Right lung (tissue), 2 donors: ENCODE measurements at regions not wholly inside any gene's neighbourhood (a gene's known extent, or its start where the extent isn't known, plus 50 kb on each side); places are given as distances from the start of the nearest gene placed in this dataset.

ENCODE experiments used
- DNase-seq, 2 donors: peaks; one replicate each; pipeline ENCODE4 v3.0.0-alpha.2; 2013

DNA sequence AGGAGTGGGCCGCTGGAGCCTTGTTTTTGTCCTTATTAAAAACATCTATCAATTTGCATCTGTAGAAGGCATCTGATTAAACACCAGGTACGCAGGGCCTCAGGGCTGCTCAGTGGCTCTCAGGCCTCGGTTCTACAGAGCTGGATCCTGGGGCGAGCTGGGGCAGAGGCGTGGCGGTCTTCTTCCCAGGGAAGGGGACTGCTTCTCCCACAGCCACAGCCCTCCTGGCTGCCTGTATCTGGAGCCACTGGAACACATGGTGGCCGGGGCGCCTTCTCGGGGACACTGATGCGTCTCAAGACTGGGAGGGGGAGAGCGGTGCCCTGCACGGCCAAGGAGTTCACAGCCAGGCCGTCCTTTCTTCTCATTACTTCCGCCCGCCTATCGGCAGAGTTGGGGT, 1178.2 kb downstream of the BRD1 start:
- no peak for DNase-seq

DNA sequence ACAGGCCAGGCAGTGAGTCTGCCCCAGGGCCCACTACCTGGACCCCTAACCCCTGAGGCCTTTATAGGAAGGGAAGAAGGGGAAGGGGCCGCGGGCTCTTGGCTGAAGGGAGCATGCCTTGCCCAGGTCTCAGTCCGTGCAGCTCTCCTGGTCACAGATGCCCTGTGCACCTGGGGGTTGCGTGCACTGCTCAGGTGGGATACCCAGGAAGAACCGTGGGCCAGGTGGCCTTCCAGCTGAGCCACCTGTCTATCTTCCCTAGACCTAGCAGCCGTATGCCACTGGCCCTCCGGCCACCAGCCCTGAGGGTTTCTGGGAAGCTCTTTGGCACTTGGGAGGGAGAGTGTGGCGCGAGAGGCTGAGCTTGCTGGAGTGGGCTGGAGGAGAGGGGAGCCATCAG, 1178.6 kb downstream of the BRD1 start:
- DNase-seq: no peak

DNA sequence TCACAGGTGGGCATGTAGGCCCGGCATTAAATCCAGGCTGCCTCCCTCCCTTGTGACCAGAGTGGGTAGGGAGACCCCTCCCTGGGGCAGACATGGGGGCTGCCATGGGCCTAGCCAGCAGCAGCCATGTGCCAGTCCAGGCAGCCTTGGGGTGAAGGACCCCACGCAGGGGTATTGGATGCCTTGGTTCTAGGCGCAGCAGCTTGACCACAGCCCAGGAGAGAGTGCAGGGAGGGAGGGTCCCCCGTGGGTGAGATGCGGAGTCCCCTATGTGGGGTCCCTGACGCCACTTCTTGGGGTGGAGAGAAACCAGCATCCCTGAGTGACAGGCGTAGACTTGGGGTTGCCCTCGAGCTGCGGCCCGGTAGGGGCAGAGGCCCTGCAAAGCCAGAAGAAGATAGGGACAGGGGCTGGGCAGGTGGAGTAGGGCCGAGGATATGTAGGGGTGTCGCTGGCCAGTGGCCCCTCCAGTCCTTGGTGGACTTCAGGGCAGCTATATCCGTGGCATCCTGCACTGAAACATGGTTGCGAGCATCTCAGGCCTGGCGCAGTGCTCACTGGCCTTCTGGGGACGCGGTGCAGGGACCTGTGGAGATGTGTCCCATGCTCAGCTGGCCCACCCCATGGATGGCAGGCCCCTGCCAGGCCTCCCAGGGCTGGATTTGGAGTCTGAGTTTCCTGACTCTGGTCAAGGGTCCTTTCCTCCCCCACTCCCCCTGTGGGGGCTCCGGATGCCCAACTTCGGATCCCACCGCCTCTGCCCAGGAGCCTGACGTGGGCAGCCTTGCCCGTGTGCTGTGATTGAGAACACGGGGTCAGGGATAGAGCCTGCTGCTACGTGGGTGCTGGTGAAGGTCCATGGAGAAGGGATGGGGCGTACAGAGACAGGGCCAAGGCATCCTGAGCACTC, 1179.8 kb downstream of the BRD1 start:
- DNase-seq: no peak

DNA sequence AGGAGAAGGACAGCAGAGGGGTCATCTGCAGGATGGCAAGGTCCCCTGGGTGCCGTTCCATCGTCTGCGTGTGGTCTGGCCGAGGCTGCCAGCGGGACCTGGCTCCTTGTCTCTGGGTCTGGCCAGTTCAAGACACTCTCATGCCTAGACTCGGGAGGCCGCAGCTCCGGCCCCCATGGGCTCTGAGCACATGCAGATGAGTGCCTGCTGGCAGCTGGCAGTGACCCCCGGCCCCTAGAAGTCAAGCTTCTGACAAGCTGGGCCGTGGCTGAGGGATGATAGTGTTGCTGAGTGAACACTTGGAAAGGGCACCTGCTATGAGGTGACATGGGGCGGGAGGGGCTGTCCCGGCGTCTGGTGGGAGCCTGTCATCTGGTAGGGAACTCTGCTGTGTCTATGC, 1180.6 kb downstream of the BRD1 start:
- DNase-seq: no peak

DNA sequence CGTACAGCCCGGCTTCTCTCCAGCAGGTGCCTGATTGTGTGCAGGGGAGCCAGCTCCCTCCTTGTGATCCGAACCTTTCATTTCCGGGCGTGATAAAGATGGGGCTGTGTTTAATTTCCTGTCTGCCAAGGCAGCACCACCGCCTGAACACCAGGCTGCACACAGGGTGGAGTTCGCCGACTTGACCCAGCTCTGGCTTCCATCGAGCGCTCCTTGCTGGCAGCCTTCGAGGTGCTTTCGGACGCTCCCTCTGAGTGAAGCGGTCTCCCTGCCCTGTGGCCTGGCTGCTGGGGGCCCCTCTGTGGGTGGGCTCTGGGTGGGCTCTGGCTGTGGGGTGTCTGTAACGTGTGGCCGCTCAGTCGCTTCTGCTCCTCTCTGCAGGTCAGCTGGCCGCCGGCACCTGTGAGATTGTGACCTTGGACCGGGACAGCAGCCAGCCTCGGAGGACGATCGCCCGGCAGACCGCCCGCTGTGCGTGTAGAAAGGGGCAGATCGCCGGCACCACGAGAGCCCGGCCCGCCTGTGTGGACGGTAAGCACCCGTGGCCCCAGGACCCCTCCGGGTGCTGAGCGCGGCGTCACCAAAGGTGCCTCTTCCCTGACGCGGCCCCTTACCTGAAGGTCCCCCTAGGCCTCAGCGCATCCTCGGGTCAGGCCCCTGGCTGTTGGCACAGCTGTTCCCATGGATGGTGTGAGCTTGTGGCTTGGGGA, 1181.3 kb downstream of the BRD1 start:
- DNase-seq: no peak

DNA sequence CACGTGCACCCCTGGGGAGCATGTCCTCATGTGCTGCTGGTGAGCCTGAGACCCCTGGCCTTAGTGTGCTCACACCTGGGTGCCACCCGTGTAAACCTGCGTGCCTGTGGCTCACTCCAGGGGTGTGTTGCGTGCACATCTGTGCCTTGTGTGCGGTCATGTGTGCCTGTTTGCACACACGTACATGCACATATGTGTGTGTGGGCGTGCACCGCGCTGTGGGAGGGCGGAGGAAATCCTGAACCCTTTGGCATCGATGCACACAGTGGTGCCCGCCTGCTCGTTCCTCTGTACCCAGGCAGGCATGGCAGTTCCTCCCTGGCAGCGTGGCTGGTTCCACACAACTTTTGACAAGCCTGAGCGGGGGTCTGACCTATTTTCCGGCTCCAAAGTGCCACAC, 1181.9 kb downstream of the BRD1 start:
- no peak for DNase-seq

DNA sequence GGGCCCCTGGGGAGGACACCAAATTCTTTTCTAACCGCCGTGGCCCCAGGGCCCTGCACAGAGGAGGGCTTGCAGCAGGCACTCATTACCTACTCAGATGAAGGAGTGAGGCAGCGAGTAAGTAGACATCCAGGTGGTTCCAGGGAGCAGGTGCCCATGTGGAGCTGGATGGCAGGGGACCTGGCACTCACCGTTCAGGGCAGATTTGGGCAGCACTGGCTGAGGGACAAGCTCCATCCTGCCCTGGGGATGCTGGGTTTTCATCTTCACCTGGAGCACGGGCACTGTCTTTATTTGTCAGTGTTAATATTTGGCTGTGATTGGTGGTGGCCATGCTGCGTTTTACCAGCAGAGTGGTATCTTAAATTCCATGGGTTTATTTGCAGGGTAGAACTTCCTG, 1182.7 kb downstream of the BRD1 start:
- DNase-seq: no peak

DNA sequence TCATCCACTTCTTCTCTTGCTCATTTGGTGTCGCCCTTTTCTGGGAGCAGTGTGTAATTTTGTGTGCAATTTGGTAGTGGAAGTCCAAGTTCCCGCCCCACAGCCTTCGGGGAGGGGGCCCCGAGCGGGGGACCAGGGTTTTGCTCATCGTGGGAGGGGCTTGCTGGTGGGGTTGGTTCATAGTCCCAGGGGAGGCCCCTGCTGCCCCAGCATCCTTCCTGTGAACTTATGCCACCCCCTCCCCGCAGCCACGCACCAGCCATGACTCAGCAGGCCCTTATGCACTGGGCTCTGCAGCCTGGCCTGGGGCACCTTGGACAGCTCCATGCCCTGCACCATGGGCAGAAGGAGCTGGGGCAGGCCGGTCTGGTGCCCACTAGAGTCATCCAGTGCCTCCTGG, 1183.6 kb downstream of the BRD1 start:
- no peak for DNase-seq

DNA sequence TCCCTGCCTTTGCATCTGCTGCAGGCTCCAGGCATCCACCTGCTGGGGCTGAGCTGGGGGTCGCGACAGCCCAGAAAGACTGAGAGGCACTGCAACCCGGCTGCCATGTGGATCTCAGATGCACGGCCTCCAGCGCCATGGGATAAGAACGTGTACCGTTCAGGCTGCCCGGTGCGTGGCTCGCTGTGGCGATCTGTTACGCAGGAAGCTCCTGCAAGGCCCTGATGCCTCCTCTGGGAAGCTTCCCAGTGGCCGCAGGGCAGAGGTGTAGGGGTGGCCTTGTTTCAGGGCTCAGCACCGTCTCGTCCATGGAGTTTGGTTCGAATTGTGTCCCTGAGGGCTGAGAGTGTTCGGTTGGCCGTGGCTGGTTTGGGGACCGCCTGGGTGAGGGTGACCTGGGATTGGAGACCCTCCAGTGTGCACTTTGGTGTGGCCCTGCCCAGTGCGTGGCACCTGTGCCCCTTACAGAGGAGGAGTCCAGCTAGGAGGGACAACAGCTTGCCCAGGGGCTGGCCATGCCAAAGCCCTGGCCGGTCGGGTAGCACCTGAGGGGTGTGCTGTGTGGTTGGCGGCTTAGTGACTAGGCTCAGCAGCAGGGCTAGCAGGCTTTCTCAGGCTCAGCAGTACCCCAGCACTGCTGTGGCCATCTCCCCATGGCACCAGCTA, 1184.5 kb downstream of the BRD1 start:
- no peak for DNase-seq

DNA sequence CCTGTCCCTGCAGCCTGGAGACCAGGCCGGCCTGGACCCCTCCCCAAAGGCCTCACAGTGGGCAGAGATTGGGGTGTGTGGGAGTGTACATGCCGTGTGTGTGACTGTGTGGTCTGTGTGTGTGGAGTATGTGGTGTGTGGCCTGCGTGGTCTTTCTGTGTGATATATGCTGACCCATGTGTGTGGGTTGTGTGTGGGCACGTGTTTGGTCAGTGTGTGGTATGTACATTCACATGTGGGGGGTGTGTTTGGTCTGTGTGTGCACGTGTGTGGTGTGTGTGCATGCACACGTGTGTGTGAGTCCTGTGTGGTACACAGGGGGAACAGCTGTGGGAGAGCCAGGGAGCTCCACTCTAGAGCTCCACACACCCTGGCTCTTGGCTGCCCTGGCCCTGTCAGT, 1185.1 kb downstream of the BRD1 start:
- no peak for DNase-seq

DNA sequence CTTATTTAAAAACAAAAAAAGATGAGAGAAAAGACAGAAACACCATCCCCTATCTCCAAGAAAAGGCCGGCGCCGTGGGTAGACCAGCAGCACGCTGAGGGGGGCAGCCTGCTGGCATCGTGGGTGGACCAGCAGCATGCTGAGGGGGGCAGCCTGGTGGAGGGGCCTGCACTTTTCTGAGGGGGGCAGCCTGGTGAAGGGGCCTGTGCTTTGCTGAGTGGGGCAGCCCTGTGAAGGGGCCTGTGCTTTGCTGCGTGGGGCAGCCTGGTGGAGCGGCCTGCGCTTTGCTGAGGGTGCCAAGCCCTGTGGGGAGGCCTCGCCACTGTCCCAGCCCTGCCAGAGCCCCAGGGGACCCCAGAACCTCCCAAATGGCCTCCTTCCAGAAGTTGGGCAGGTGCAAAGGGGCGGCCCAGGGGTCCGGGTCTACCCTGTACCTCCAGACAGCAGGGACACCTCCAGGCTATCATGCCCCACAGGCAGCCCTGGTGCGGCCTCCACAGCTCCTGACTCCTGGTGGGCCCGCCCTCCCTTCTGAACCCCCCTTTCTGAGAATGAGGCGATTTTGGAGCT, 1185.7 kb downstream of the BRD1 start:
- DNase-seq: no peak

DNA sequence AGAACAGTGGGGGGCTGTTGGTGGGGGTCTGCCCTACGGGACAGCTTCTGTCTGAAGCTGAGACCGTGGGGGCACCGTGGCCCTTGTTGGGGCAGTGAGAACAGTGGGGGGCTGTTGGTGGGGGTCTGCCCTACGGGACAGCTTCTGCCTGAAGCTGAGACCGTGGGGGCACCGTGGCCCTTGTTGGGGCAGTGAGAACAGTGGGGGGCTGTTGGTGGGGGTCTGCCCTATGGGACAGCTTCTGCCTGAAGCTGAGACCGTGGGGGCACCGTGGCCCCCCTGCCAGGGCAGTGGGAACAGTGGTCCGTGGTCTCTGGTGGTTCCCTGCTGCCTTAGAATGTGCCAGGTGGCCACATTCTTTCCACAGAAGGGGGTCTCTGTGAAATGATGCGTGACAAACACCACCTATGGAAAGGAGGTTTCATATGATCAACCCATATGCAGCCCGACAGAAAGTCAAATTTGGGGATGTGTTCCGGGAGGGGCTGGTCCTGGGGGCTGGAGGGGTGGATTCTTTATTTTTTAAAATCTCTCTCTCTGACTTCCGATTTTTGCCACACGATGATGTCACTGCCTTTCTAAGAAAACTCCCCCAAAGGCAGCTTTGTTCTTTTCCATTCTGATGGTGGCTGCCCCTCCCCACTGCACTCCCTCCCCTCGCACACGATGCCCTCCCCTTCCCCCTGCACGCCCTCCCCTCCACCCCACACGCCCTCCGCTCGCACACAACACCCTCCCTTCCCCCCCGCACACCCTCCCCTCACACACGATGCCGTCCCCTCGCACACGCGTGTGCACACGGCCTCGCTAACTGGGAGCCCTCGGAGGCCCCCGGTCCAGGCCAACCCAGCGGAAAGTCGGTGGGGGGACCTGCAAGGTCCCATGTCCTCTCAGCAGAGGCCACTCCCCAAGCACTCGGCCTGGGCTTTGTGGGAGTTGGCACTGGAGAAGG, 1186.5 kb downstream of the BRD1 start:
- no peak for DNase-seq

DNA sequence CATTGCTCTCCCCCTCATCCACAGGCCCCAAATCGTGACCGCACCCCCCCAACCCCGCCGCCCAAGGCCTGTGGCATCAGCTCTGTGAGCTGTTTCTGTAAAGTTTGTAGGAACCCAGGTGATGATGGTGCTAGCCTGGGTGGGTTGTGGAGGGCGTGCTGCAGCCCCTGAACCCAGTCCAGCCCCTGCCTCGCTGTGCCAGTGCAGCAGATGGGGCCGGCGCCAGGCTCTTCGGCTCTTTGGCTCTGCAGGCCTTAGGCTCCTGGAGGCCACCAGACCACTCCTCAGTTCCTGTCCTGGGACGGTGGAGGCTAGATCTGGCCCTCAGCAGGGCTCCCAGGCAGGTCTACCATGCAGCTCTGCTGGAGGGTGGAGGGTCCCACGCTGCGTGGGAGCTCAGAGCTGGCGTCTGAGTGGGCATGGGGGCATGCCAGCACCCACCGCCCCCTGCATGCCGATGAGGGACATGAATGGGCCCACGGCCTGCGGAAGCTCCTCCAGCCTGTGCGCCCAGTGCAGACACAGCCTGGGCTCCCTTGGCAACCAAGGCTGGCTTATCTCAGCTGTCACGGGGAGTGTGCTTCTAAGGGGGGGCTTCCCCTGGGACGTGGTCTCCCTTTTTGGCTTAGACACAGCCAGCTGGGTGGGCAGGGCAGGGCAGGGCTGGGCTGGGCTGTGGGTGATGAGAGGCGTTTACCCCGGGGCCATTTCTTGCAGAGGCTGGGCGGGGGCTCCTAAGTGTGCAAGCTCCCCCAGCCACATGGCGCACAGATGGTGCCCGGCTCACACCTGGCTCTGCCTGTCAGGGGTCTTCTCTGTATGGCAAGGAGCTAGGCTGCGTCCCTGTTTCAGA, 1187.6 kb downstream of the BRD1 start:
- no peak for DNase-seq

DNA sequence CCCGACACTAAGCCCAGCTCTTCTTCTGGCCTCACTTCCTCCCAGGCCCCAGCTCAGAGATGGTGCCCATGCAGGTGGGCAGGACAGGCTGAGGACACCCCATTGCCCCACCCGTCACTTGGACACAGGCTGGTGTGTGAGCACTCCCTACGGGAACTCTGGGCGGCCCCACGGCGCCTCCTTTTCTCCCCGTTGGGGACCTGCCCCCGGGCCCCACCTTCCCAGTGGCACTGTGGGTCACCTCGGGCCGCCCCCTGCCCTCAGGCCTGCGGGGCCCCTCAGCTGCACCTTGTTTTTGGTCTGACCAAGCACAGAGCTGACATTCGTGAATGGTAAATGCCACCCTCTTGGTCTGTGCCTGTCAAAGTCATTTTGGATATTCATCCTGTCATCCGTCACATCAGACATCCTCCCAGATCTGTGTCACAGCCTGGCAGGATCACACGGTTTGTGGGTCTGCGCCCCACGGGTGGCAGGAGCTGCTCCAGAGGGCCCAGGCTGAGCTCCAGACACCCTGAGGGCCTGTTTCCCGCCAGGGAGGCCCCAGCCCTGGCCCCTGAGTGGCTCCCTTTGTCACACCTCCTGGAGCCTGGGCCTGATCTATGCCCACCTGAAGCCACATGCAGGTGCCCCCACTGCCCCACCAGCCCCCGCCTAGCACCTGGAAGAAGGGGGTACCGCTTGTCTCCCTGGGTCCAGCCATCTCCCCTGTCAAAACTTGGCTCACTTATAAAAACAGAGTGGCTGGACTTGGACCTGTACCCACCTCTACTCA, 1188.5 kb downstream of the BRD1 start:
- DNase-seq: no peak

DNA sequence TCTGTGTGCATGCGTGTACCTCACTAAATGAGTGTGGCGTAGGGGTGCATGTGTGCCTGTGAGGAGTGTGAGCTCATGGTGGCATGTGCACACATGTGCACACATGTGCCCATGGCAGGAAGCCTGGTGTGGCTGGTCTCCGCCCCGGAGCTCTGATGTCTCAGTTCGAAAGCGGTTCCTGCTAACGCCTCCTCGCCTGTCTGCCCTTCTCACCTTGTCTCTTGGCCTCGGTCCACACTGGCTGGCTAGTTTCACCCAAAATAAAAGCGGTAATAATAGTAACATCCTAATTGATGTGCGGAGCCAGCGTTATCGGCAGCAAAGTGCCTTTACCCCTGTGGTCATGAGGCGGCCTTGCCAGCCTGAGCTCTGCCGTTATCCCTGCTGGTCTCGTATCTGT, 1190.4 kb downstream of the BRD1 start:
- DNase-seq: no peak

DNA sequence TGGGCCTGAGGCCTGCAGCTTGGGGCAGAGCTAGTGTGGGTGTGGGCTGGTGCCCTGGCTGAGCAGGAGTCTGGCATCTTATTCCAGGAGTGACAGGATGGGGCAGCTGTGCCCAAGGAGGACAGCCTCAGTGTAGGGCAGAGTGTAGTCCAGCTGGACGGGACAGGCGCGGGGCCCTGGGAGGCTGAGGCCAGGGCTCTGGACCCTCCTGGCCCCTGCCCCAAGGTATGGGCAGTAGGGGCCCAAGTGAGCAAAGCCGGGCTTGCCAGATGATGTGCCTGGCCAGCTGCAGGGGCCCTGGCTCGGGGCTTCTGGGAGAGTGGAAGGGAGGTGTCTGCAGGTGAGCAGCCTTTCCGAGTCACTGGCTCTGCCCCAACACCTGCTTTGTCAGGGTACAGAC, 1190.9 kb downstream of the BRD1 start:
- DNase-seq: no peak

DNA sequence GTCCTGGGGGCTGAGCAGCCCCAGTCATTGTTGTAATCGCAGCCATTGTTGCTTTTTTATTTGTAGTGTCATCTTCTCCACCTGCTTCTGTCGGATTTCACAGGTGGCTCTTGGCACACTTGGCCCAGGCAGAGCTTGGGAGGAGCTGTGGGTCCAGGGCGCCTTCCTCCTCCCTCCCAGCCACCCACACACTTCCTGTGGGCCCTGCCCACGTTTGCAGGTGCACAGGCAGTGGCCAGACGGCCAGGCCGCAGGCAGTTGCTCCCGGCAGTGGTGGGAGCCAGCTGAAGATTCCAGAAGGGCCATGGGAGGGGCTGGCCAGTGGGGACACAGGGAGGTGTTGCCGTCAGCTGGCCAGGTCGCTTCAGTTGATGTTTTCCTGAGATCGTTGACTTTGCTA, 1191.9 kb downstream of the BRD1 start:
- DNase-seq: no peak

DNA sequence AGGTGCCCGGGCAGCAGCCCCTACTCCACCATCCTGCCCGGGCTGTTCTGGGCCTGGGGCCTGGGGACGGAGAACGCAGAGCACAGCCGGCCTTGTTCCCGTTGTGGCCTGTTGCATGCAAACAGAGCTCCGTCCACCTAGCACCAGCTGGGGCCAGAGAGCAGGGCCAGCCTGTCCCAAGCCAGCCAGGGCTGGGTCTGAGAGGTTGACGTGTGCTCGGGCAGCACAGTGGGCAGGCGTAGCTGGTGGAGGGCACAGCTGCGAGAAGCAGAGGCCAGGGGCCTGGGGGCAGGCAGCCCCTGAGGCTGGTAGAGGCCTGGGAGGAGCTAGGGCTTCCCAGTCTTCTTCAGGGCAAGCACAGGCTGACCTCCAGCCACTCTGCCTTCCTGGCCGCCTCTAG, 1192.6 kb downstream of the BRD1 start:
- no peak for DNase-seq
